ENCODE measurements at regions not wholly inside any gene's neighbourhood (a gene's known extent, or its start where the extent isn't known, plus 50 kb on each side); places are given as distances from the start of the nearest gene placed in this dataset.

GRCh38 chr13:100796463-100796862 lies 121.9 kb upstream of the TMTC4 start:
- no peak for TF ChIP-seq CTCF (IDR thresholded peaks at IDR 0.05; ENCODE audit: low read depth, low read length)
- no peak overlapping the region for H3K4me3 ChIP-seq (ENCODE audit: low read depth, low read length)

GRCh38 chr13:100794575-100794974 lies 120.0 kb upstream of the TMTC4 start:
- TF ChIP-seq CTCF (IDR thresholded peaks at IDR 0.05; ENCODE audit: low read depth, low read length) = no peak
- H3K4me3 ChIP-seq (ENCODE audit: low read depth, low read length) = no peak overlapping the region

GRCh38 chr13:100790405-100790804 lies 115.8 kb upstream of the TMTC4 start:
- no peak for TF ChIP-seq CTCF (IDR thresholded peaks at IDR 0.05; ENCODE audit: low read depth, low read length)

GRCh38 chr13:100789968-100790367 lies 115.4 kb upstream of the TMTC4 start:
- no peak overlapping the region for H3K4me3 ChIP-seq (ENCODE audit: low read depth, low read length)
- TF ChIP-seq CTCF (IDR thresholded peaks at IDR 0.05; ENCODE audit: low read depth, low read length) = no peak

More at GRCh38 chr13:100790405-100790804, 115.8 kb upstream of the TMTC4 start:
- H3K4me3 ChIP-seq (ENCODE audit: low read depth, low read length) = no peak overlapping the region

GRCh38 chr13:100789481-100789880 lies 114.9 kb upstream of the TMTC4 start:
- no peak overlapping the region for H3K4me3 ChIP-seq (ENCODE audit: low read depth, low read length)
- TF ChIP-seq CTCF (IDR thresholded peaks at IDR 0.05; ENCODE audit: low read depth, low read length) = no peak

- TF ChIP-seq CTCF (IDR thresholded peaks at IDR 0.05; ENCODE audit: low read depth, low read length) = no peak
- H3K4me3 ChIP-seq (ENCODE audit: low read depth, low read length) = no peak overlapping the region
Measured at GRCh38 chr13:100789025-100789424, 114.4 kb upstream of the TMTC4 start.

GRCh38 chr13:100788540-100788939 lies 113.9 kb upstream of the TMTC4 start:
- no peak for TF ChIP-seq CTCF (IDR thresholded peaks at IDR 0.05; ENCODE audit: low read depth, low read length)
- no peak overlapping the region for H3K4me3 ChIP-seq (ENCODE audit: low read depth, low read length)
